HK-2 (cell line): ENCODE measurements at regions not wholly inside any gene's neighbourhood (a gene's known extent, or its start where the extent isn't known, plus 50 kb on each side); places are given as distances from the start of the nearest gene placed in this dataset.

Source experiments
- DNase-seq: peaks from one replicate; pipeline ENCODE4 v3.0.0-alpha.2; 2018; ENCODE audit not compliant: unreplicated experiment

DNA sequence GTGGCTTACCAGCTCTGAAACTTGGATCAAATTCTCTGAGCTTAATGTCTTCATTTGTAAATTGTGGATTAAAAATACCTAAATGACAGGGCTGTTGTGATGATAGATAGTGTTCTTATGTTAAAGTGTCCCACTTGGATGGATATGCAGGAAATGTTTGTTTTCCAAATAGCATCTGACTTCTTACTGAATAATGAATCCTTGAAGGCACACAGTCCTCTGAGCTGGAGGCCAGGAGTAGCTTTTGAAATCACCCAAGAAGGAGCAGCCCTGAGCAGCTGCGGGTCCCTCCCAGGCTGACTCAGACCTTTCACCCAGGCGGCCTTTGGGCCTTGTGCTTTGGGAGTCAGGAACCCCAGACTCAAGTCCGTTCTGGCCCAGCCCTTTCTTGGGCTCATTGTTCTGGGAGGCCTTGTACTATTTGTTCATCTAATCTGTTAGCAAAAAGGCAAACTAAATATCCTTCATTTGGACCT lies 173.0 kb upstream of the GATA6 start:
- DNase-seq, result no peak

DNA sequence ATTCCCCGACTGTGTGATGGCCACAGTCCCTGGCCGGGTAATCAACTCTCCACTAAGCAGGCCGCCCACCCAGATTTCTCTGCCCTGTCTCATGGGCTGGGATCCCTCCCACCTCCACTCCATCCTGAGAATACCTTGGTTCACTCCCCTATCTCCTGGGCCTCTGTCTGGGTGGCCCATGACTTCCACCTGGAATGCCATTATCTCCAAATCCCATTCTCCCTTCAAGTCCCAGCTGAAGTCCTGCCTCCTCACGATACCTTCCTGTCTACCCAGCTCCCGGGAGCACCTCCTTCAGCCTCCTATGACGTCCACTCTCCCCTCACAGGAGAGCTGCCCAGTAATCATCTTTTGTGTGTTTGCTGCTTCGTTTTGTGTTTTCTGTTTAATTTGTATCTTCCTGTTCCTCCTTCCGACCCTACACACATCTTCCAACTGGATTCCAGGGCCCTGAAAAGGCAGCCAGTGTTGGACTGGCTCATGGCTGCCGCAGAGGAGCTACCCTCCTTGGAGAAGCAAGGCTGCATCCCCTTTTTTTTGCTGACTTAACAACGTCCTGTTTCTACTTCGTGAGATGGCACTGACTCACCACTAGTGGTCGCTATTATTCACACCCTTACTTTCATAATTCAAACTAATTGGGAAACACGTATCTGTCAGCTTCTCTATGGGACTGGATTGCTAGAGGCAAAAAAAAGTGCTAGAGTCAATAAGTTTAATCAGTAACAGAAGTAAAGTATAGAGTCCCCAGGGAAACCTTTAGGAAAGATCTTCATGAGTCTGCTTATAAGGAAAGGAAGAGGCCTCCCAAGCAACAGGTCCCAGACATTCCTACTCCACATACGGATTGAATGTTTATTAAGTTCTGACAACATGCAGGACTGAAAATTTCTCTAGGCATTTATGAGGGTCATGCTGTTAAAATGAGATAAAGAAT lies 171.9 kb upstream of the GATA6 start:
- DNase-seq, result no peak

DNA sequence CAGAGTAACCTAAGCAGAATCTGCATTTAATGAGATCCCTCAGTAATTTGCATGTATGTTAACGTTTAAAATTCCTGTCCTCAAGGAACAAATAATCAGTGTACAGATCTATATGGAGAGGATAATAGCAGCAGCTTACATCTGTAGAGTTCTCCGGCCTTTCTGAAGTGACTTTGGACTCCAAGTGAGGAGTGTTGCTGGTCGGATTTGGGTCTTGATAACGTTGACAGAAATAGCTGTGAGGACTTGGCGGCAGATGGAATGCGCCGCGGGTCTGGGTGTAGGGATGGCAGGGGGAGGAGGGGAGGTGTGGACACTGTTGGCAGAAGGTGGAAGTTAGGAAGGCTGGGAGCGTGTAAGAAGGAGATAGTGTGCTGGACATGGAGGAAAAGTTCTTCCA lies 170.9 kb upstream of the GATA6 start:
- DNase-seq, result no peak

DNA sequence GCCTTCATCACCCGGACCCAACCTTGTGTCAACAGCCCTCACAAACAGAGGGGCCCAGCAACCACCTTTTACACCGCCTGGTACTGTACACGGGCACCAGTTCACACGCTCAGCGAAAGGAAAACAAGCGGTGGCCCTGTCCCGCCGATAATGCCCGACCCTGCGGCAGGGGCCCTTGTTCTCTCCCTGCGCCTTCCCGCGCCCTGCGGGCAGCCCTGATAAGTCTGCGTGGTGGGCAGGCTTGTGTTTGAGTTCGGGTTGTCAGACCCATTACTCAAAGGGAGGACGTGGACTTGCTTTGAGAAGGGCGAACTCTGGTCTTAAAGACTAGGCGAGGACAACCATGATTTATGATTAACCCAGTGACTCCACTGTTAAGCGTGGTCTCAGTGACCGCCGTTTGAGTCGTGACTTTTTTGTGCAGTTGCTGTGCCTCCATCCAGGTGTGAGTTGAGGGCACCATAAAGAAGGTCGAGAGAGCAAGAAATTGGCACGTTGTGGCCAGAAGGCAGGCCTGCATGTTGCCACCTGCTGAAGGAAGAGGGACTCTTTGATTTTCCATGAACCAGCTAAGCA lies 167.4 kb upstream of the GATA6 start:
- DNase-seq, result no peak

DNA sequence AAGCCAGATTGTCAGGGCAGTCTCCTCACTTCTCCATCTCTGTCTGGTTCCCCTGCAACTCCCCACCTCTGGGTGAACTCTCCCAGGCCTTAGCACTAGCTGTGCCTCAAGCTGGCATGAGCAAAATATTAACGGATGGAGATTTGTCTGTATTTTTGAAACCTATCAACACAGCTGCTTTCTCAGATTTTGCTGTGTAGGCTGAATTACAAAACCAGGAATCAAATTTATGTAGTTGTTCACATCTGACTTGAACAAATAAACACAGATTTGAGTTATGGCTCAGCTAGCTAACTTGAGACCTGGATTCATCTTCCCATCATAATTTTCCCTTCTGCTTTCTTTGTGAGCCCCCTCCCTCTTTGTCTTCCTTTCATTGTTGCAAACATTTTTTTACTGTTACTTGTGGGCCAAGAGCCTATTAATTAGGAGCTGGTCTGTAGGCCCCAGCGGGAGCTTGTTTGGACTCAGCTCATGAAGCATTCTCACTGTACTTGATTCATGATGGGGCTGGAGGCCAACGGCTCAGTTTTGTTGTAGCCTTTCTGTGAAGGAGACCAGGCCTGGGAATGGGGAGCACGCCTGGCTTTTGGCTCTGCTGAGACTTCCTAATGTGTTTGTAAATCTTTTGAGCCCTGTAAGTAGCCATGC lies 164.1 kb upstream of the GATA6 start:
- no peak for DNase-seq

DNA sequence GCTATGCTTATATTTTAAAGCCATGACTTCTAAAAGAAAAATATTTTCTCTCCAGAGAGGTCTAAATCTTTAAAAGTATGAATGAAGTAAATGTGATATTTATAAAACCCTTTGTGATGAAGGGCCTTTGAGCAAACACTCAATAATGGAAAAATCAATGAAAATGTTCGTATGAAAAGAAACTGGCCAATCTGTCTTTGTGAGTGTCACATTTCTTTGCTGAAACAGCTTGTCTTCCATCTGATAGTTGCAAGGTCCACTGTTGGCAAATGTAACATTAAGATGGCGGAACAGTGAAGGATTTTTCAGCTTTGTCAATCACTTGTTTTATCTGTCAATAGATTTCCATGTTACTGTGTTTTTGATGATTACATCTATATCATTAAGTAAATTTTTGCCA lies 162.9 kb upstream of the GATA6 start:
- DNase-seq, result no peak

DNA sequence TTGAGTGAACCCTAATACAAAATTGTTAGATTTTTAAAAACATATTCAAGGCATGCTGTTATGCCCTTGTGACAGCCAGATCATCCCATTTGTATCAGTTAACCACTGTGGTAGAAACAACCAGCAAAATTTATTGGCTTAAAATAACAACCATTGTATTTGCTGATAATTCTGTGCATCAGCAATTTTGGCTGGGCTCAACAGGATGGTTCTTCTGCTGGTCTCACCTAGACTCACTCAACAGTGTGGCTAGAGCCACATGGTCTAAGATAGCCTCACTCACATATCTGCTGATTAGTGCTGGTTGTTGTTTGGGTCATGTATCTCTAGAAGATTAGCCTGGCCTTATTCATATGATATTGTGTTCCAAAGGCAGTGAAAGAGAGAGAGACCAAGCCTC lies 160.1 kb upstream of the GATA6 start:
- no peak for DNase-seq

DNA sequence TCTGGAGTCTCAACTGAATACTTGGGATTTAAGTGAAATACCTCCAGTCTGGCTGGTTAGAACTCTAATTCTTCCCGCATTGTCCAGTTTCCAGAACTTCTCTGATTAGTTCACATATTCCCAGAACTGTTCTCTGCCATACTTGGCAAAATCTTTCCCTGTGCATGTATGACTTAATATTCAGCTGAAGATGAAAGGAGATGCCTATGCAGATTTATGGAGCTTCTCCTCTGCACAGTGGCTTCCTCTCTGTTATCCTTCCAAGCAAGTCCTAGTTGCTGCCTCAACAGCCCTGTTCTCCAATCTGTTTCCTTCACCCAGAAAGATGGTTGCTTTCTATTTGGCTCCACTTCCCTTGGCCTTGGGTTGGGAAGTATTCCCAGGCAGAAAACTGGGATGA lies 155.4 kb upstream of the GATA6 start:
- DNase-seq, result no peak

DNA sequence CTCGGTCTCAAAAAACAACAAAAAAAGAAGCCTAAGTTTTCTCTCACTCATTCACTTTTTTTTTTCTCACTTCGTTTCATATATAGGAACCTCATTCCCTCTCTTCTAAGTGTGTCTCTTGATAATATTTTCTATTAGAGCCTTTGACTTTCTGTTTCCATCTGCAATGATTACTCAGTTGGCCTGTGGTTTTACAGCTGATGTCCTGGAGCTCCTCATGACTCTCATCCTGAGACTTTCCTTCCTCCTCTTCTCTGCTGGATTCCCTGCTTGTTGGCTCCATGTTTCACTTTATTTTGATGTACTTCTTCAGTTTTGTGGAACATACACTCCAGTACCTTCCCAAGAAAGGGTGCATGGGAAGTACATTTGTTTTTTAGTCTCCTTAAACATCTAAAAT lies 154.2 kb upstream of the GATA6 start:
- DNase-seq, result no peak

DNA sequence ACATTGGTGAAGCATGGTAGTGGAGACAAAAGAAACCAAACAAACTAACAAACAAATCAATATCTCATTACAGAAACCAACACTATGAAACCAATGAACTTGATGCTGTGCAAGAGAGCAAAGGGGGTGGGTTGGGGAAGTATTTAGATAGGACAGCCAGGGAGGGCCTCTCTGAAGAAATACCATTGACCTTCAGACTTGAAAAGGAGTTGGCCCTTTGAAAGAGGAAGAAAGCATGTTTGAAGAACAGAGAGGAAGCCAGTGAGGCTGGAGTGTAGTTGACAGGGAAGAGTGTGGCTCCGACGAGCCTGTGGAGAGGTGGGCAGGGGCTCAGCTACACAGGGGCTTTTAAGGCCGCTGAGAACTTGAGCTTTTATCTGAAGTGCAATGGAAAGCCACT lies 151.0 kb upstream of the GATA6 start:
- DNase-seq, result no peak

DNA sequence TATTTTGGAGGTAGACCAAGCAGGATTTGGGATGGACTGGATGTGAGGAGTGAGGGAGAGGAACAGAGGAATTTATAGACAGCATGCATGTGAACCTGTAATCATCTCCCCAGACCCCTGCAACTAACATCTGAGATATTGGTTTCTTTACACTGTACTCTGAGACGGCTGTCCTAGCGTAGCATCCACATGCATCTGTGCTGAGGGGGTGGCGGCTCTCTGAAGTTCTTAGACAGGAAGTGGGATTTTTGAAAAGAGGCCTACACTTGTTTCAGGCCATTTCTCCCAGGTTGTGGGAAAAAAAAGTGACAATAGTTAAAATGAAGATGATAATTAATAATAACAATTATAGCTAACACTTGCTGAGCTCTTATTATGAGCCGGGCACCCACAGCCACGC lies 150.2 kb upstream of the GATA6 start:
- no peak for DNase-seq

DNA sequence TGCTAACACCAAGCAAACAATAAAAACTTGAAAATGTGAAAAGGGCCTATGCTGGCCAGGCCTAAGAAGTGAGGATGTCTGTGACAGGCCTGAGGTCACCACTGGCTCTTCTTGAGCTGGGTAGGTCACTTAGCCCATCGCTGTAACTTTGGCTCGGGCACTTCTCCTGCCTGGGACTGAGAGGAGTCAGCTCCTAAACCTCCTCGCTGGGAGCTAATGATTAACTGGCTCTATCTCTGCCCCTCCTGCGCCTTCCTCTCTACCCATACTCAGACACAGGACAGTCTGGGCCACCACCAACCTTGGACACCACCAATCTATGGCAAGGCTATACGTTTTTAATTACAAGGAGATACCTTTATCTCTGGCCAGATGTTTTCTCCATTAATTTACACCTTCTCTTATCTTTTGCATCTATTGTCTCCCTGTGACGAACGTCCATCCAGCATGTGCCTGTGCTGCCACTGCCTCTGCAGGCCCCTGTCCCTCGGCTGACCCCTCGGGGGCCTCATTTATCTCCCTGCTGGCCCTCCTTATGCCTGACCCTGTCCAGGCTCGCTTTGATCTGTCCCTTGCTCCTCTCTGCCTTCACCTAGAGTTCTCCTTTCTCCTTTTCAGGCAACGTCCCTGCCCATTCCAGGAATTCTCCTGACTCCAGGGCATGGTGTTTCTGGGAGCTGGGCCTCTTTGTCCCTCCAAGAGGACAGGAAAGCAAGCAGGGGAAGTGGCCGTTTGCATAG lies 149.1 kb upstream of the GATA6 start:
- no peak for DNase-seq

DNA sequence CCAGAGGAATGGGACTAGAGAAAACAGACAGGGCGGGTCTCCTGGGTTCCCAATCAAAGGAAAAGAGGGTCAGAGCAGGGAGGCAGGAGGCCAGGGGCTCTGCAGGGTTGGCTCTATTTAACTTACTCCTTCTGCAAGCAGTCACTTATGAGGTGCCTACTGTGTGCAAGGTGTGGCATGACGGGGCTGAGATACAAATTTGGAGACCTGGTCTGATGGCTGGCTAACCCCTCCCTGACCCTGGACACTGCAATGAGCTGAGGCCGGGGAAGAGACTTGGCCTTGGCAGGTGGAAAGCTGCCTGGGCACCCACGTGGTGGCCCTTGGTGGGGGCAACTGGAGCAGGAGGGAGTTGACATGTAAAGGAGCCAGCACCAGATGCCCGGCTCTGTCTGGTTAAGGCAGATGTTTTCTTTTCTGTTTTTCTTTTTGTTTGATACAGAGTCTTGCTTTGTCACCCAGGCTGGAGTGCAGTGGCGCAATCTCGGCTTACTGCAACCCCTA lies 148.5 kb upstream of the GATA6 start:
- DNase-seq, result no peak

DNA sequence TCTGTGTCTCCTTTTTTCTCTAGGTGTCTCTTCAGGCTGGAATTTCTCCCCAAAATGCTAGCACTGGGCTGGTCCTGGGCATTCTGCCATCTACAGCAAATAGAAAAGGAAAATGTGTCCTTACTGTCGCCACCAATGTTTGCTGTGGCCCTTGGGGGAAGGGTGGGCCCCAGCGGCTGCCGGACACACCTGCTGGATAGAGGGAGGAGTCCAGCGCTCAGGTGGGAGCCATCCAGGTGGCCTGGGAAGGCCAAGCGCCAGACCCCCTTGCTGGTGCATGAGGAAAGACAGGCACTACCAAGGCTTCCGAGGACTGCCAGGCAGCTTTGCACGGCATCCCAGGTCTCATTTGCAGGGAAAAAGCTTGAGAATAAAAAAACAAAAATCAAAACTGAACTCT lies 147.7 kb upstream of the GATA6 start:
- no peak for DNase-seq

DNA sequence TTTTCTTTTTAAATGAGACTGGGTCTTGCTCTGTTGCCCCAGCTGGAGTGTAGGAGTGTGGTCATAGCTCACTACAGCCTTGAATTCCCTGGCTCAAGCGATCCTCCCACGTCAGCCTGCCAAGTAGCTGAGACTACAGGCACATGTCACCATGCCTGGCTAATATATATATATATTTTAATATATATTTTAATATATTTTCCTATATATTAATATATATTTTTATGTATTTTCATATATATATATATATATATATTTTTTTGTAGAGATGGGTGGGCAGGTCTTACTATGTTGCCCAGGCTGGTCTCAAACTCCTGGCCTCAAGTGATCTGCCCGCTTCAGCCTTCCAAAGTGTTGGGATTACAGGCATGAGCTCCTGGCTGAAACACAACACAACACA lies 144.5 kb upstream of the GATA6 start:
- DNase-seq, result no peak

DNA sequence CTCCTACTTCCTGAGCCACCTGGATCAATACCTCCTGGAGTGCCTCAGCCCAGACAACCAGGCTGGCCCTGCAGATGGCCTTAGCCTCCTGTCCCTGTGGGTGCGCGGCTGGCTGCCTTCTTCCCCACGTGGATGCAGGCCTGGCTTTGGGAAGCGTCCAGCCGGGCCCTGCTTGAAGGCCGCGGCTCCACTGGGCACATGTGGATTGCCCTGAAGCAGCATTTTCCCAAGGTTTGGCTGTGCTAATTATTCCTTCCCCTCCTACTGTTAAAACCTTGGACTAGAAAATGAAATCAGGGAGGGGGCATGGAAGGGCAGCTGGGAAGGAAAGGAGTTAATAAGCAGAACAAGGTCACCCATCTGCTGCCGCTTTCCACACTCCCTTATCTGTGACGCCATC lies 143.0 kb upstream of the GATA6 start:
- DNase-seq, result no peak

DNA sequence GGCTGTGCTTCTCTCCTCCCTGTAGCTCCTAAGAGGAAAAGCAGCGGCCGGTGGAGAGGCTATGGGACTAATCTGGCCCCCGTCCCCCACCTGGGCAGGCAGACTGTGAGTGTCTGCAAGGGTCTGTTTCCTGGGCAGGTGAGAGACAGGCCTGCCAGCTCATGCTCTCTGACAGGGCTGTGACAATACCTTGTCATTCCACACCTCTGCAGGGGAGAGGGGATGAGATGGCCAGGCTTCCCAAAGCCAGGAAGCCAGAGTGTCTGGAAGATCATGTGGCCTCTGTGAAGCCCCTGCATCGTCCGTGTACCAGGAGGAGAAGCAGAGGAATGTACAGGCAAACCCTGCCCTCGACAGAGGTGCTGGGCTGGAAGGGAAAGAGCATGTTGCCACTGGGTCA lies 142.5 kb upstream of the GATA6 start:
- DNase-seq, result no peak

DNA sequence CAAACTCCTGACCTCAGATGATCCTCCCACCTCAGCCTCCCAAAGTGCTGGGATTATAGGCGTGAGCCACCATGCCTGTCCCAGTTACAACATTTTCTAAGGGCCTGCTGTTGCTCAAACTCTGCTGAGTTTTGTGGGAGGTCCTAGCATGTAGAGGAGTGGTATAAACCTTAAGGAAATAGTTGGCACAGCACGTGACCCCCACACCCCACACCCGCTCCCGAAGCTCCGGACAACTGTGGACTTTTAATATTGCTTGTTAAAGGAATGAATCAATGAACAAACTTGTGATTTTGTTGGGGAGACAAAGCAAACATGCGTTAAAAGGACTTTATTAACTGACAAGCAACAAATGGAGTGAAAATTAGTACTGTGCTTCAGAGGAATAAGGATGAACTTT lies 137.8 kb upstream of the GATA6 start:
- no peak for DNase-seq

DNA sequence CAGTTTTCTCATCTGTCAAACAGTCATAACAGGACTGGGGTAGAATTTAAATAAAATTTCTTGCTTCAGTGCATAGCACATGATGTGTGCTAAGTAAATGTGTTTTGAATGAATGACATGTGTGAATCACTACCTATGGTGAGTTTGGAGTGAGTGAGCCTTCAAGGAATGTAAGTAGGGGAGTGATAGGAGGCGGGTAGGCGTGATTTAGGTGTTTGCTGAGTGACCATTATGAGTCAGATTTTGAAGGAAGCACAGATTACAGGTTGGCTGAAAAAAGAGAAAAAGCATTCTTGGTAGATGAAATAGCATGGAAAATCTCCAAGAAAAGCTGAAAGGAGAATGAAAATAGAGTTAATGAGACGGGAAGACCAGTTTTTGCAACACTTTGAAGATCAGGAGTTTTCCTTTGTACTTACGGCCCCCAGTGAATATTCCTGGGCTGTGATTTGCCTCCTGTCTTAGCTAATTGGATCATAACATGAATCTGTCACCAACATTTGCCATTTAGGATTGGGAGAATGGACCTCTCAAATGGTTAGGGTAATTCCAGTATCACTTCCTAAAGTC lies 136.9 kb upstream of the GATA6 start:
- DNase-seq, result peak; percentile 39

DNA sequence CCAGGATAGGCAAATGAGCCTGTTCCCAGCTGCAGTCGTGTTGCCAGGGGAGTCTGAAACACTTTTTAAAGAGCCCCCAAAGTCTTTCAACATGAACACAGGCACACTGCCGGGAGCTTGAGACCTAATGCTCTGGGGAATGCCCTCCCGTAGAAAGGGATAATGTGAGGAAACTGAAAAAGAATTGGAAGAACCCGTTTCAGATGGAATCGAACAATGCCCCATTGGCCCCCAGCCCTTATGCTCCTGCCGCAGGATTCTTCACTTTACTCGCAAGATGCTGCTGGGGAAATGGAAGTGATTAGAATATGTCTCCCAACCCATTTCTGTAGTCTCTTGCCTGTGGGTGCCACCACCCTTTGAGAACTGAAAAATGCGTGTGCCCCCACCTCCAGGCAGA lies 136.3 kb upstream of the GATA6 start:
- no peak for DNase-seq

DNA sequence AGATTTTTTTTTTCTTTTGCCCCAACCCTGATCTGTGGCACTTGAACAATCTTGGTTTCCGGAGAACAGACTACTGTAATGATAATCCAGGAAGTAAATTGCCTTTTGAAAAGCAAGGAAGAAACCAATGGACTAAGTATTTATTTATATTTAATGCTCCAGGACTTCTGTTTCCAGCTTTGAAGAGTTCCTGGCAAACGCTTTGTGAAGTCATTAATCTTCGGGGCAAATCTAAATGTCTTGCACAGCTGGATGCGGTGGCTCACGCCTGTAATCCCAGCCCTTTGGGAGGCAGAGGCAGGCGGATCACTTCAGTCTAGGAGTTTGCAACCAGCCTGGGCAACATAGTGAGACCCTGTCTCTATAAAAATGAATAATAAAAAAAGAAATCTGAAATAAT lies 135.1 kb upstream of the GATA6 start:
- no peak for DNase-seq

DNA sequence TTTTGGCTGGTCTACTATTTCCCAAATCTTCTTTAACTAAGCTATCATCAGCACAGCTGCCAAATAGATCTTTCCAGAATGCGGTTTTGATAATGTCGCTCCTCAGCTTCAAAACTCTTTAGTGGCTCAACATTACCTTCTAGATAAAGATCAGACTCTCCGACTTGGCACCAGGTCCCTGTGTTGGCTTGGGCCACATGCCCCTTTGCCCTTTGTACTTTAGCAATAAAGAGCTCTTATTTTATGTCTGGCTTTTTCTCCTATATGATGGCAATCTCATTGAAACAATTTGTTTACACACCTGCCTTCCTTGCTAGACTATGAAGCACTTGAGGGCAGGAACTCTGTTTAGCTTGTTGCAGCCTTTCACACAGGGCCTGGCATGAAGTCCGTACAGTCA lies 128.9 kb upstream of the GATA6 start:
- no peak for DNase-seq
